Breast epithelium (tissue), 4 donors: ENCODE measurements at regions not wholly inside any gene's neighbourhood (a gene's known extent, or its start where the extent isn't known, plus 50 kb on each side); places are given as distances from the start of the nearest gene placed in this dataset.

ENCODE experiments used
- DNase-seq, 2 donors: peaks; one replicate each; pipeline ENCODE4 v3.0.0-alpha.2; 2019; ENCODE audit warnings: low spot score in 2 of 2
- H3K27ac ChIP-seq, 2 donors: fragments of 200-600 bp; sonication (generic) in 1 of 2; one replicate each; pipeline ENCODE4 v1.5.1; 2016 to 2019; ENCODE audit warnings: mild to moderate bottlenecking in 1 of 2
- H3K27me3 ChIP-seq, 2 donors: fragments of 200-600 bp; sonication (generic) in 1 of 2; one replicate each; pipeline versions ENCODE4 v1.5.1 to v1.6.0; 2017 to 2019; ENCODE audit warnings: control low read depth in 1 of 2, mild to moderate bottlenecking in 1 of 2
- H3K36me3 ChIP-seq: fragments of 200-600 bp; one replicate; pipeline ENCODE4 v1.5.1; 2019
- H3K4me1 ChIP-seq, 2 donors: fragments of 200-600 bp; sonication (generic); one replicate each; pipeline ENCODE4 v1.5.1; 2016 to 2019; ENCODE audit warnings: control low read depth in 1 of 2
- H3K4me3 ChIP-seq, 3 donors: fragments of 200-600 bp; sonication (generic); 1 replicate in 2 of 3; 2 replicates in 1 of 3; pipeline ENCODE4 v1.5.1; 2016 to 2019; ENCODE audit warnings: mild to moderate bottlenecking in 3 of 3, moderate library complexity in 2 of 3
- H3K9me3 ChIP-seq, 2 donors: fragments of 200-600 bp; sonication (generic) in 1 of 2; one replicate each; pipeline ENCODE4 v1.5.1; 2016 to 2019; ENCODE audit warnings: control low read depth in 1 of 2
- POLR2A ChIP-seq: fragments of 450-650 bp; IDR thresholded peaks from one replicate; pipeline ENCODE4 v1.6.1; 2016; ENCODE audit warnings: antibody characterized with exemption, mild to moderate bottlenecking, moderate library complexity
- POLR2AphosphoS5 ChIP-seq, 3 donors: sonication (generic); formaldehyde crosslinking; IDR thresholded peaks; one replicate each; pipeline ENCODE4 v1.6.1; 2017; ENCODE audit warnings: antibody characterized with exemption in 3 of 3
- intact Hi-C: fragments of 100-400 bp; cut with DNase I; formaldehyde crosslinking; loops from one replicate; pipeline ENCODE4 v1.15.1; 2023; ENCODE audit warnings: low total_unique reads
- TF ChIP-seq, protein P1 (sequence below), 3 donors: fragments of 450-650 bp; IDR thresholded peaks; one replicate each; pipeline ENCODE4 v1.5.1; 2016 to 2017; ENCODE audit warnings: antibody characterized with exemption in 3 of 3, mild to moderate bottlenecking in 3 of 3, moderate library complexity in 3 of 3

DNA sequence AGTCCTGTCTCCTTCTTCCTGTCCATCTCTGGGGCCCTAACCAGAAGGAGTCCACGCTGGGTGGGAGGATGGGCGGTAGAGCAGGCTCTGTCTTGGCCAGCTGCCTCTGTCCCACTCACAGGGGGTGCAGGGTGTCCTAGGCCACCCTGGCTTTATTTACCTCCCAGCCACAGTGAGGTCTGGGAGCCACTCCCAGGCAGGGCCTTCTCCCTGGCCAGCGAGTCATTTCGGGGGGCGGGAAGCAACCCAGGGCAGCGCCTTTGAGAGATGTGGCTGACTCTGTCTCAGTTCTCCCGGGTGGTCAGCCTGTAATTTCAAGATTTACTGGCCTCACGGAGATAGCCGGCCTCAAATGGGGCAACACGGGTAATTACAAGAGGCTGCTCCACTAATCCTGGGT is 67.4 kb upstream of the PTCH1 start:
- H3K27me3 ChIP-seq, result no peaks in the 10 kb centered on the region
- no peak for TF ChIP-seq POLR2AphosphoS5 (IDR thresholded peaks at IDR 0.05)
- TF ChIP-seq, protein P1, sequence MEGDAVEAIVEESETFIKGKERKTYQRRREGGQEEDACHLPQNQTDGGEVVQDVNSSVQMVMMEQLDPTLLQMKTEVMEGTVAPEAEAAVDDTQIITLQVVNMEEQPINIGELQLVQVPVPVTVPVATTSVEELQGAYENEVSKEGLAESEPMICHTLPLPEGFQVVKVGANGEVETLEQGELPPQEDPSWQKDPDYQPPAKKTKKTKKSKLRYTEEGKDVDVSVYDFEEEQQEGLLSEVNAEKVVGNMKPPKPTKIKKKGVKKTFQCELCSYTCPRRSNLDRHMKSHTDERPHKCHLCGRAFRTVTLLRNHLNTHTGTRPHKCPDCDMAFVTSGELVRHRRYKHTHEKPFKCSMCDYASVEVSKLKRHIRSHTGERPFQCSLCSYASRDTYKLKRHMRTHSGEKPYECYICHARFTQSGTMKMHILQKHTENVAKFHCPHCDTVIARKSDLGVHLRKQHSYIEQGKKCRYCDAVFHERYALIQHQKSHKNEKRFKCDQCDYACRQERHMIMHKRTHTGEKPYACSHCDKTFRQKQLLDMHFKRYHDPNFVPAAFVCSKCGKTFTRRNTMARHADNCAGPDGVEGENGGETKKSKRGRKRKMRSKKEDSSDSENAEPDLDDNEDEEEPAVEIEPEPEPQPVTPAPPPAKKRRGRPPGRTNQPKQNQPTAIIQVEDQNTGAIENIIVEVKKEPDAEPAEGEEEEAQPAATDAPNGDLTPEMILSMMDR (IDR thresholded peaks at IDR 0.05), result no peak
- TF ChIP-seq POLR2A, result no peak
- no peaks in the 10 kb centered on the region for H3K4me1 ChIP-seq
- no peak for DNase-seq
- H3K27ac ChIP-seq, result no peak overlapping the region
- H3K36me3 ChIP-seq, result no peaks in the 10 kb centered on the region
- no peaks in the 10 kb centered on the region for H3K9me3 ChIP-seq
- intact Hi-C loops, result no loop called here
- H3K4me3 ChIP-seq, result no peak overlapping the region

DNA sequence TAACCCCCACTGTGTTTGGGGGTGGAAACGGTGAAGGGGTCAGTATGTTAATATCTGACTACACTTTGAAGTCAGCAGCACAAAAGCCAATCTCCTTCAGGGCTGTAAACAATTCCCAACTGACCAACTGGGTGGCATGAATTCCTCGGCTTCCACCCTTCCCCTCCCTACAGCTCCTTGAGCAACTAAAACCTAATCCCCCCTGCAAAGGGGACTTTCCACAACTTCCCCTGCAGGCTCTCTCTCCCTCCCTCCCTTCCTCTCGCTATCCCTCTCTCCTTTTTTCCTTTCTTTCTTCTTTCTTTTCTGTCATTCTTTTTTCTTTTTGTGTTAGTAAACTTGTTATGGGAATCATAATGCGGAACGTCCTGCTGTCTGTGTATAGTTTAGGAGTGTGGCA is 65.1 kb upstream of the PTCH1 start:
- Histone ChIP-seq H3K9me3 (no peaks in the 10 kb centered on the region), H3K27me3 (no peaks in the 10 kb centered on the region), H3K27ac (no peak overlapping the region), H3K4me1 (no peaks in the 10 kb centered on the region), H3K36me3 (no peaks in the 10 kb centered on the region), H3K4me3 (no peak overlapping the region)
- no peak for DNase-seq
- intact Hi-C loops, result no loop called here
- TF ChIP-seq POLR2A (no peak), POLR2AphosphoS5 (IDR thresholded peaks at IDR 0.05) (no peak)
- TF ChIP-seq, protein P1 (IDR thresholded peaks at IDR 0.05), result no peak

DNA sequence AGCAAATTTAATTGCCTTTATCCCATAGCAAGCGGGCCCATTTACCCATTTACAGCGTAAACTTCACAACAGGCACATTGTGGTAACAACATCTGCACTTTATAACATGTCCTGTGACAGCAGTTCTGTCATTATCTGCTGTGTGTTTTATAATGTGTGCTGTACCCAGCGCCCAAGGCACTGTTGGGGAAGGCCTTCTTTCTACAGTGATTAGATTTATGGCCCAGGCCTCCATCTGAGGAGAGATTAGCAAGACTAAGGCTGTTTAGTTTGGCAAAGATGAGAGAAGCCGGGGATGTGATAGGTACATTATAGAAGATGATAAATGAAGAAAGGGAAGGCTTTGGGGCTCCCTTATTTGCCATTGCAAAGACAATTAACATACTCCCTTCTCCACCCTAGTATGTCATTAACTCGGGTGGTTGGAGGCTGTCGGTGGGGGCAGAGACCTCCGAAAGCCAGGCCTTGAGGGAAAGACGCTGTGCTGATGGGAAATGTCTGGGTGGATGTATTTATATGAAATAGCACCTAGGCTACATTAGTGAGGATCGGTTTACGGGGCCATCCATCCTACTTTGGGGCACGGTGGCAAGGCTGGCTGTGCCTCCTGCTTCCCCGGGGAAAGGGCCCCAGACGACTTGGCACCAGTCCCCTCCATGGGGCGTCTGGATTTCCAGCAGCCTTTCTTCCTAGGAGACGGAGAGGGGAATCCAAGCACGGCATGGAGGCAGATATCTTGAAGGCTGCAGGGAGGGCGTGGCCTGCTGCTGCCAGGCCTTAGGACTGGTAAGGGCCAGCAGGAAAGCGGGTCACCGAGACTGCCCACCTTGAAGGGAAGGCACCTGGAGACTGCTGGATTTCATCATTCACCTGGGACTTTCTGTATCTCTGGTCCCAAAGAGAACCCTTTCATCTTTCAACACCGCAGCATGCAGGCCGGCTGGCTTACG is 64.3 kb upstream of the PTCH1 start:
- intact Hi-C loops, result no loop called here
- Histone ChIP-seq H3K27me3 (no peaks in the 10 kb centered on the region), H3K4me1 (no peaks in the 10 kb centered on the region), H3K4me3 (no peak overlapping the region), H3K27ac (no peak overlapping the region), H3K9me3 (no peaks in the 10 kb centered on the region), H3K36me3 (no peaks in the 10 kb centered on the region)
- peak in 1 of 2 donors; percentile 24 for DNase-seq
- TF ChIP-seq POLR2A (no peak), POLR2AphosphoS5 (IDR thresholded peaks at IDR 0.05) (no peak)
- TF ChIP-seq, protein P1 (IDR thresholded peaks at IDR 0.05), result no peak

DNA sequence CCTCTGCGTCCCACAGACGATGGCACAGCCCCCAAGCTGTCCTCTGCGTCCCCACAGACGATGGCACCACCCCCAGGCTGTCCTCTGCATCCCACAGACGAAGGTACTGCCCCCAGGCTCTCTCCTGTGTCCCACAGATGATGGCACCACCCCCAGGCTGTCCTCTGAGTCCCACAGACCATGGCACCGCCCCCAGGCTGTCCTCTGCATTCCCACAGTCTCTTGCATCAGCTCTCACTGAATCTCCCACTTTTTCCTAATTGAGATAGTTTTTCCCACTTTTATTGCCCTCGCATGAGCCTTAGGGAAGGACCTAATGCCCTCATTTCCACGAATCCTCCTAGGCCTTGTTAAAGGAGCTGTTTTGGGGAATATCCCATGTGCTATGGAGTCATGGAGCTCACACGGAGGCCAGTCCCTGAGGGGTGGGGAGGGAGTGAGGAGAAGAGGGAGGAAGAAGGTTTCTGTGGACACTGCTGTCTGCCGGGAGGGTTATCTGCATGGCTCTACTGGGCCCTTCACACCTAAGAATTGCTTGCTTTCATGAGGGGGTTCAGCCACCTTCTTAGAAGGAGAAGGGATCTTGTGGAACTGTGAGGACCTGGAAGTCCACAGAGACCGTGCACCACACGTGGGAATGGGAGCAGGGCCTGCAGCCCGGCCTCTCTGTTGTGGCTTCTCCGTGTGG is 58.2 kb upstream of the PTCH1 start:
- H3K36me3 ChIP-seq, result no peaks in the 10 kb centered on the region
- no peaks in the 10 kb centered on the region for H3K4me1 ChIP-seq
- H3K27me3 ChIP-seq, result peaks cover 0 to 10% of the 10 kb centered on the region in 2 donors
- no peak overlapping the region for H3K27ac ChIP-seq
- TF ChIP-seq POLR2AphosphoS5 (IDR thresholded peaks at IDR 0.05) (no peak), POLR2A (no peak)
- no peak overlapping the region for H3K4me3 ChIP-seq
- H3K9me3 ChIP-seq, result no peaks in the 10 kb centered on the region
- no peak for DNase-seq
- intact Hi-C loops, result no loop called here

DNA sequence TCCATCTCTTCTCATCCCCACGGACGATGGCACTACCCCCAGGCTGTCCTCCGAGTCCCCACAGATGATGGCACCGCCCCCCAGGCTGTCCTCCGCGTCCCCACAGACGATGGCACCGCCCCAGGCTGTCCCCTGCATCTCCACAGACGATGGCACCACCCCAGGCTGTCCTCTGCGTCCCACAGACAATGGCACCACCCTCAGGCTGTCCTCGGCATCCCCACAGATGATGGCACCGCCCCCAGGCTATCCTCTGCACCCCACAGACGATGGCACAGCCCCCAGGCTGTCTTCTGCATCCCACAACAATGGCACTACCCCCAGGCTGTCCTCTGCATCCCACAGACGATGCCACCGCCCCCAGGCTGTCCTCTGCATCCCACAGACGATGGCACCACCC is 57.4 kb upstream of the PTCH1 start:
- DNase-seq, result no peak
- no peaks in the 10 kb centered on the region for H3K36me3 ChIP-seq
- no peaks in the 10 kb centered on the region for H3K9me3 ChIP-seq
- intact Hi-C loops, result no loop called here
- H3K27me3 ChIP-seq, result peaks cover 0 to 10% of the 10 kb centered on the region in 2 donors
- no peaks in the 10 kb centered on the region for H3K4me1 ChIP-seq
- no peak overlapping the region for H3K4me3 ChIP-seq
- TF ChIP-seq POLR2AphosphoS5 (IDR thresholded peaks at IDR 0.05) (no peak), POLR2A (no peak)
- no peak overlapping the region for H3K27ac ChIP-seq

DNA sequence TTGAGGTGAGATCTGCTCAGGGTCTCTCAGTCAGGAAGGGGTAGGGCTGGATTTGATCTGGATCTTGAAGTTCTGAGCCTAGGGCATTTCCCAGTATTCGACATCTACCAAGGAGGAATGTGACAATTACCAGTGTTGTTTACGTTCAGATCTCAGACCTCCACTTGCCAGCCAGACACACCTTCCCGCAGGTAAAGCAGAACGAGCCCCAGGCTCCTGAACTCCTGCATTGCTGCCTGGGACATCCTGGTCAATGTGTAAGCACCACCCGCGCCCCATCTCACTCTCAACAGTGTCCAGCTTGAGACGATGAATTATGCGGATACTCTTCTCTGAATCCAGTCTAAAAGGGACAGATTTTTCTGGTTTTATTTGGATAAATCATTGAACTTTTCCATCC is 56.7 kb upstream of the PTCH1 start:
- Histone ChIP-seq H3K4me1 (no peaks in the 10 kb centered on the region), H3K27ac (no peak overlapping the region), H3K9me3 (no peaks in the 10 kb centered on the region), H3K36me3 (no peaks in the 10 kb centered on the region), H3K4me3 (no peak overlapping the region), H3K27me3 (peaks cover 0 to 10% of the 10 kb centered on the region in 2 donors)
- no peak for TF ChIP-seq POLR2A
- TF ChIP-seq, protein P1 (IDR thresholded peaks at IDR 0.05), result no peak
- TF ChIP-seq POLR2AphosphoS5 (IDR thresholded peaks at IDR 0.05), result no peak
- no peak for DNase-seq
- intact Hi-C loops, result no loop called here
